Right lobe of liver (tissue), 4 donors: ENCODE measurements at regions not wholly inside any gene's neighbourhood (a gene's known extent, or its start where the extent isn't known, plus 50 kb on each side); places are given as distances from the start of the nearest gene placed in this dataset.

ENCODE experiments used
- POLR2A ChIP-seq: fragments of 450-650 bp; IDR thresholded peaks from one replicate; pipeline ENCODE4 v1.6.1; 2017; ENCODE audit warnings: antibody characterized with exemption, mild to moderate bottlenecking
- TF ChIP-seq, protein P1 (sequence below), 4 donors: fragments of 200-600 bp in 3 of 4; fragments of 450-650 bp in 1 of 4; IDR thresholded peaks; one replicate each; pipeline versions ENCODE4 v1.5.1 to v1.8.0; 2016 to 2022; ENCODE audit warnings: antibody characterized with exemption in 4 of 4, mild to moderate bottlenecking in 2 of 4
- donor health status: DM: no; HTN: no; CAD: no.
- donor health status: DM: no; HTN: no; CAD: no.
- donor health status: DM: no; HTN: yes; CAD: no.

DNA sequence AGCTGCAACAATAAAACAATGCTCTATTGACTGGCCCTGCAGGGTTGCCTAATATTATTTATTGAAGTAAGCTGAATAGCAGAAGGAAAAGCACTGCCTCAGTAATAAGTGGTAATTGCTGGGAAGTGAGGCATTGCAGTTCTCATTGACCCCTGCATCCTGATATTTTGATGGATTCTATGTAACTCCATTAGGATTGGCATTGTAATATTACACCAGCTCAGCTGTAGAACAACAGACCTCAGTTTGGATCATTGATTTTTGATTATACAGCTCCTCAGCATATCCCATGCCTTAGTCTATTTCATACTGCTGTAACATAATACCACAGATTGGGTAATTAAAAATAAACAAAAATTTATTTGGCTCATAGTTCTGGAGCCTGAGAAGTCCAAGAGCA is 650.6 kb upstream of the SALL1 start:
- TF ChIP-seq, protein P1, sequence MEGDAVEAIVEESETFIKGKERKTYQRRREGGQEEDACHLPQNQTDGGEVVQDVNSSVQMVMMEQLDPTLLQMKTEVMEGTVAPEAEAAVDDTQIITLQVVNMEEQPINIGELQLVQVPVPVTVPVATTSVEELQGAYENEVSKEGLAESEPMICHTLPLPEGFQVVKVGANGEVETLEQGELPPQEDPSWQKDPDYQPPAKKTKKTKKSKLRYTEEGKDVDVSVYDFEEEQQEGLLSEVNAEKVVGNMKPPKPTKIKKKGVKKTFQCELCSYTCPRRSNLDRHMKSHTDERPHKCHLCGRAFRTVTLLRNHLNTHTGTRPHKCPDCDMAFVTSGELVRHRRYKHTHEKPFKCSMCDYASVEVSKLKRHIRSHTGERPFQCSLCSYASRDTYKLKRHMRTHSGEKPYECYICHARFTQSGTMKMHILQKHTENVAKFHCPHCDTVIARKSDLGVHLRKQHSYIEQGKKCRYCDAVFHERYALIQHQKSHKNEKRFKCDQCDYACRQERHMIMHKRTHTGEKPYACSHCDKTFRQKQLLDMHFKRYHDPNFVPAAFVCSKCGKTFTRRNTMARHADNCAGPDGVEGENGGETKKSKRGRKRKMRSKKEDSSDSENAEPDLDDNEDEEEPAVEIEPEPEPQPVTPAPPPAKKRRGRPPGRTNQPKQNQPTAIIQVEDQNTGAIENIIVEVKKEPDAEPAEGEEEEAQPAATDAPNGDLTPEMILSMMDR (IDR thresholded peaks at IDR 0.05) = no peak
- no peak for TF ChIP-seq POLR2A
